ENCODE measurements at regions not wholly inside any gene's neighbourhood (a gene's known extent, or its start where the extent isn't known, plus 50 kb on each side); places are given as distances from the start of the nearest gene placed in this dataset.

DNA sequence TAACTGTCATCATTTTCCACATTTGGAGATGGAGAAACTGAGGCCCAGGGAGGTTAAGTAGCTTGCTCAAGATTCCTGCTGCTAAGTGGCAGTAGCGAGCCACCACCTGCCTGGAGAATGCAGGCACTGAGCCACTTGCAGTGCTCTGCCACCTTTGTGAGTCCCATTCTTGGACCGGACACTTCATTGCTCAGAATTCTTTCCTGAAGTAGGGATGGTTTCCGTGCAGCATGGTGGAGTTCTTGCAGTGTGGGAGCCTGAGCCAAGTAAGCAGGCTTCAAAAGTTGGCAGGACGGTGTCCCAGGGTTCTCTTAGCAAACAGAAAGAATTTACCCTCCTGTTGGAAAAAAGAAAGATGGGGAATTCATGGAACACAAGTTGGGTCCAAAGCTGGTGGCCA is 115.0 kb upstream of the MMADHC start:
- H3K4me3 ChIP-seq, result no peak overlapping the region
- H3K27ac ChIP-seq (replicated peaks), result no peak overlapping the region
- H3K27me3 ChIP-seq (ENCODE audit: low read depth), result no peaks in the 10 kb centered on the region
- TF ChIP-seq, protein P1, sequence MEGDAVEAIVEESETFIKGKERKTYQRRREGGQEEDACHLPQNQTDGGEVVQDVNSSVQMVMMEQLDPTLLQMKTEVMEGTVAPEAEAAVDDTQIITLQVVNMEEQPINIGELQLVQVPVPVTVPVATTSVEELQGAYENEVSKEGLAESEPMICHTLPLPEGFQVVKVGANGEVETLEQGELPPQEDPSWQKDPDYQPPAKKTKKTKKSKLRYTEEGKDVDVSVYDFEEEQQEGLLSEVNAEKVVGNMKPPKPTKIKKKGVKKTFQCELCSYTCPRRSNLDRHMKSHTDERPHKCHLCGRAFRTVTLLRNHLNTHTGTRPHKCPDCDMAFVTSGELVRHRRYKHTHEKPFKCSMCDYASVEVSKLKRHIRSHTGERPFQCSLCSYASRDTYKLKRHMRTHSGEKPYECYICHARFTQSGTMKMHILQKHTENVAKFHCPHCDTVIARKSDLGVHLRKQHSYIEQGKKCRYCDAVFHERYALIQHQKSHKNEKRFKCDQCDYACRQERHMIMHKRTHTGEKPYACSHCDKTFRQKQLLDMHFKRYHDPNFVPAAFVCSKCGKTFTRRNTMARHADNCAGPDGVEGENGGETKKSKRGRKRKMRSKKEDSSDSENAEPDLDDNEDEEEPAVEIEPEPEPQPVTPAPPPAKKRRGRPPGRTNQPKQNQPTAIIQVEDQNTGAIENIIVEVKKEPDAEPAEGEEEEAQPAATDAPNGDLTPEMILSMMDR (IDR thresholded peaks at IDR 0.05; ENCODE audit: borderline replicate concordance), result no peak
- DNase-seq, result no peak
- H3K4me1 ChIP-seq, result no peaks in the 10 kb centered on the region
- intact Hi-C loops (cut with micrococcal nuclease), result no loop called here
- peaks cover 9% of the 10 kb centered on the region for H3K9me3 ChIP-seq (replicated peaks)
- H3K36me3 ChIP-seq, result no peaks in the 10 kb centered on the region

DNA sequence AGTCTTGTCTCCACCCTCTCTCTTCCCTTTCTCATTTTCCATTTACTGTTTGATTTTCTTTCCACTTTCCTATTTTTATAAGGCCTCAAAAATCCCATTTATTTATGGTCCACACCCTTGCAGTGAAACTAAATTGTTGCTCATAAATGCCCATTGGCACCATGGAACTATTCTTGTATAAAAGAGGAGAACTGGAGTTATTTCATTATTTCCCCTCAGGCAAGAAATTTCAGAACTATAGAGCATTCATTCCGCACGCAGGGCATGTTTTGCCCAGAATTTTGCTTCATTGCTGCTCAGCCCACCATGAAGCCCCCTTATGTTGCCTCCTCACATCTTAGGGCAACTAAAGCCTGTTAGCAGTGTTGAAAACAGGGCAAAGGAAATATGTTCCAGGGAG is 113.7 kb upstream of the MMADHC start:
- no peaks in the 10 kb centered on the region for H3K27me3 ChIP-seq (ENCODE audit: low read depth)
- TF ChIP-seq, protein P1 (IDR thresholded peaks at IDR 0.05; ENCODE audit: borderline replicate concordance), result no peak
- no peaks in the 10 kb centered on the region for H3K9me3 ChIP-seq (replicated peaks)

DNA sequence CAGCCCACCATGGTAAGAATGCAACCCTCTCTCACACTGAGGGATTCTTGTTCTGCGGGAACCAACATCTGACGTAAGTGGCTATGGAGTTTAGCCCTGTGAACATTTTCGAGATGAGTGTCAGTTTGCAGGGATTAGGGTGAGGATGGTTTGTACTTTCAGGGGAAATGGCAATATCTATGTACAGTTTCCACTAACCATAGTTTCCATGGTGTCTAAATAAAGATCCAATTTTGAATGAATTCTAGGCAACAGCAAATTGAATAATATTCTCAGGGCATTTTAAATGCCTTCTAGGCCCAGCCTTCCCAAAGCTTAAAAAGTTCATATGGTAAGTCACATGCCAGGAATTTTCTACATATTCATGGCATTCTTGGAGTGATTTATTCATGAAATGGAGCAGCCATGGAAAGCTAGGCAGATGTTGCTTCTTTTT is 105.4 kb upstream of the MMADHC start:
- H3K36me3 ChIP-seq, result no peaks in the 10 kb centered on the region
- no peaks in the 10 kb centered on the region for H3K27me3 ChIP-seq (ENCODE audit: low read depth)
- no peaks in the 10 kb centered on the region for H3K4me1 ChIP-seq
- H3K9me3 ChIP-seq (replicated peaks), result no peaks in the 10 kb centered on the region
- H3K4me3 ChIP-seq, result no peak overlapping the region
- intact Hi-C loops (cut with micrococcal nuclease), result no loop called here
- TF ChIP-seq, protein P1 (IDR thresholded peaks at IDR 0.05; ENCODE audit: borderline replicate concordance), result no peak
- no peak for DNase-seq
- H3K27ac ChIP-seq (replicated peaks), result no peak overlapping the region

More for the DNA sequence above, 113.7 kb upstream of the MMADHC start:
- Histone ChIP-seq H3K27ac (replicated peaks) (no peak overlapping the region), H3K36me3 (no peaks in the 10 kb centered on the region), H3K4me3 (no peak overlapping the region), H3K4me1 (no peaks in the 10 kb centered on the region)
- no peak for DNase-seq
- intact Hi-C loops (cut with micrococcal nuclease), result no loop called here

DNA sequence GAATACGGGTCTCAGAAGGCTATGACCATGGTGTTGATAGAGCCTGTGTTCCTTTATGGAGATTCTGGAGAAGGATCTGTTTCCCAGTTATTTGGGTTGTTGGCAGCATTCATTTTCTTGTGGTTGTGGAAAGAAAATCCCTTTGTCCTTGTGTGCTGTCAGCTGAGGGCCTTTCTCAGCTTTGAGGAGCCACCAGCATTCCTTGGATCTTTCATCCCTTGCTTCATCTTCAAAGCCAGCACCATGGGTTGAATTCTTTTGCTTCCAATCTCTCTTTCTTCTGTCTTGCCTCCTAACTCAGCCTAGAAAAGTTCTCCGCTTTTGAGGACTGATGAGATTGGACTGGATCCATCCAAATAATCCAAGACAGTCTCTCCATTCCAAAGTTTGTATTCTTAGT is 103.2 kb upstream of the MMADHC start:
- Histone ChIP-seq H3K27me3 (ENCODE audit: low read depth) (no peaks in the 10 kb centered on the region), H3K27ac (replicated peaks) (no peak overlapping the region), H3K4me3 (no peak overlapping the region), H3K36me3 (no peaks in the 10 kb centered on the region), H3K9me3 (replicated peaks) (no peaks in the 10 kb centered on the region), H3K4me1 (no peaks in the 10 kb centered on the region)
- intact Hi-C loops (cut with micrococcal nuclease), result no loop called here
- no peak for DNase-seq
- TF ChIP-seq, protein P1 (IDR thresholded peaks at IDR 0.05; ENCODE audit: borderline replicate concordance), result no peak

DNA sequence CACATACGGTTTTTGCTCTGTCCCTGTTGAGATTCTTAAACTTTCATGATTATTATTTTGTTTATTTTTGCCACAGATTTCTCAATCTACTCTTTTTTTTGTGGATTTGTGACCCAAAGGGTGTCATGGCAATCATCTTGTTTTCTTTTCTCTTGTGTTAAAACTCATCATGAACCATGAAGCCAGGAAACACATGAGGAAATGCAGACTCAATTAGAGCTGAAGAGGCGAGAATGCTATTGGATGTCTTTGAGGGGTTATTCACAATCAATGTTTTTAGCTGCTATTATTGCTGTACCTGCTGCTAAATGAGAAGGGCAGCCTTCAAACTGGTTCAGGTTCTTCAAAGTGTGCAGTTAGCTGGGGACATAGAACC is 99.5 kb upstream of the MMADHC start:
- no peak overlapping the region for H3K27ac ChIP-seq (replicated peaks)
- TF ChIP-seq, protein P1 (IDR thresholded peaks at IDR 0.05; ENCODE audit: borderline replicate concordance), result no peak
- H3K27me3 ChIP-seq (ENCODE audit: low read depth), result no peaks in the 10 kb centered on the region
- peaks cover 7% of the 10 kb centered on the region for H3K9me3 ChIP-seq (replicated peaks)
- no peak overlapping the region for H3K4me3 ChIP-seq
- no peak for DNase-seq
- H3K36me3 ChIP-seq, result no peaks in the 10 kb centered on the region
- no peaks in the 10 kb centered on the region for H3K4me1 ChIP-seq
- intact Hi-C loops (cut with micrococcal nuclease), result no loop called here
